ENCODE measurements at regions not wholly inside any gene's neighbourhood (a gene's known extent, or its start where the extent isn't known, plus 50 kb on each side); places are given as distances from the start of the nearest gene placed in this dataset.

DNA sequence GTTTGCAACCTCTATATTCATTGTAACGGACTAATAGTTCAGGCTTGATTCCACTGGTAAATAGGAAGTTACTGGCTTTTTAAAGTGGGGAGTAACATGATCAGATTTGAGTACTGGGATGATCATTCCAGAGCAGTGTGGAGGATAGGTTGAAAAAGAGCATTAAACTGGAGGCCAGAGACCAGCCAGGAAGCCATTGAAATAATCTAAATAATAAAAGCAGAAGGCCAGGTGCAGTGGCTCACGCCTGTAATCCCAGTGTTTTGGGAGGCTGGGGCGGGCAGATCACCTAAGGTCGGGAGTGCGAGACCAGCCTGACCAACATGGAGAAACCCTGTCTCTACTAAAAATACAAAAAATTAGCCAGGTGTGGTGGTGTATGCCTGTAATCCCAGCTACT lies 56.0 kb upstream of the MSX2 start:
- TF ChIP-seq POLR2A (IDR thresholded peaks at IDR 0.05) (no peak), EP300 (IDR thresholded peaks at IDR 0.05) (no peak), POLR2AphosphoS5 (IDR thresholded peaks at IDR 0.05) (no peak)

Data from gastroesophageal sphincter (tissue), 2 donors.